ENCODE measurements at regions not wholly inside any gene's neighbourhood (a gene's known extent, or its start where the extent isn't known, plus 50 kb on each side); places are given as distances from the start of the nearest gene placed in this dataset.

DNA sequence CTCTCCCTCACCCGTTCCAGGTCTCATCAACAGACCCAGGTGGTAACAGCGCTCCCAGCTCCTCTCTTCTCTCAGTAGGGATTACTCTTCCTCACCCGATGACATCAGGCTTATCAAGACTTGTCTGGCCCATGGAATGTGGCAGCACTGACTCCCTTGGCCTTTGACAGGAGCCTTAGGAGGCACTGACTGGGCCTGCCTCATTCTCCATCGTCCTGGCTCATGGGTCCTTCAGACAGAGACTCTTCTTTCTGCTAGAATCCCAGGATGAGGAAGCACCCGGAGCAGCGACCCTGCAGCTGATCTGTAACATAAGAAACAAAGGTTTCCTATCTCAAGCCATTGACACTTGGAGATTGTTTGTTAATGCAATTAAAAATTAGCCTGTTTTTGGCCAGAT, 1063.6 kb downstream of the TBC1D22A start:
- no peaks in the 10 kb centered on the region for H3K36me3 ChIP-seq
- H3K9me3 ChIP-seq = no peaks in the 10 kb centered on the region
- intact Hi-C loops (cut with DNase I) = no loop called here
- H3K27me3 ChIP-seq = no peaks in the 10 kb centered on the region
- WGBS, 2 donors = 55 to 77% methylated on average over 6 of the region's 6 CpGs
- no peak for DNase-seq
- TF ChIP-seq, protein P1, sequence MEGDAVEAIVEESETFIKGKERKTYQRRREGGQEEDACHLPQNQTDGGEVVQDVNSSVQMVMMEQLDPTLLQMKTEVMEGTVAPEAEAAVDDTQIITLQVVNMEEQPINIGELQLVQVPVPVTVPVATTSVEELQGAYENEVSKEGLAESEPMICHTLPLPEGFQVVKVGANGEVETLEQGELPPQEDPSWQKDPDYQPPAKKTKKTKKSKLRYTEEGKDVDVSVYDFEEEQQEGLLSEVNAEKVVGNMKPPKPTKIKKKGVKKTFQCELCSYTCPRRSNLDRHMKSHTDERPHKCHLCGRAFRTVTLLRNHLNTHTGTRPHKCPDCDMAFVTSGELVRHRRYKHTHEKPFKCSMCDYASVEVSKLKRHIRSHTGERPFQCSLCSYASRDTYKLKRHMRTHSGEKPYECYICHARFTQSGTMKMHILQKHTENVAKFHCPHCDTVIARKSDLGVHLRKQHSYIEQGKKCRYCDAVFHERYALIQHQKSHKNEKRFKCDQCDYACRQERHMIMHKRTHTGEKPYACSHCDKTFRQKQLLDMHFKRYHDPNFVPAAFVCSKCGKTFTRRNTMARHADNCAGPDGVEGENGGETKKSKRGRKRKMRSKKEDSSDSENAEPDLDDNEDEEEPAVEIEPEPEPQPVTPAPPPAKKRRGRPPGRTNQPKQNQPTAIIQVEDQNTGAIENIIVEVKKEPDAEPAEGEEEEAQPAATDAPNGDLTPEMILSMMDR (IDR thresholded peaks at IDR 0.05) = no peak
- TF ChIP-seq POLR2A (IDR thresholded peaks at IDR 0.05) (no peak), POLR2AphosphoS5 (IDR thresholded peaks at IDR 0.05) (no peak), EP300 (IDR thresholded peaks at IDR 0.05) (no peak)
- no peak overlapping the region for H3K27ac ChIP-seq
- no peaks in the 10 kb centered on the region for H3K4me1 ChIP-seq
- H3K4me3 ChIP-seq = no peak overlapping the region

- DNase-seq = no peak
- WGBS, 2 donors = 85 to 89% methylated on average over 3 of the region's 3 CpGs
- no peaks in the 10 kb centered on the region for H3K4me1 ChIP-seq
- intact Hi-C loops (cut with DNase I) = no loop called here
- TF ChIP-seq, protein P1 (IDR thresholded peaks at IDR 0.05) = no peak
- TF ChIP-seq POLR2AphosphoS5 (IDR thresholded peaks at IDR 0.05) (no peak), POLR2A (IDR thresholded peaks at IDR 0.05) (no peak), EP300 (IDR thresholded peaks at IDR 0.05) (no peak)
- H3K27ac ChIP-seq = no peak overlapping the region
- H3K27me3 ChIP-seq = peaks cover 0 to 8% (median 0%) of the 10 kb centered on the region in 3 donors
- peaks cover 0 to 4% (median 0%) of the 10 kb centered on the region in 4 donors for H3K9me3 ChIP-seq
- H3K36me3 ChIP-seq = no peaks in the 10 kb centered on the region
- H3K4me3 ChIP-seq = no peak overlapping the region
These were observed 1060.0 kb downstream of the TBC1D22A start for GRCh38 chr22:47822422-47822821.

- no peak for DNase-seq
- Histone ChIP-seq H3K9me3 (peaks cover 0 to 5% (median 0%) of the 10 kb centered on the region in 4 donors), H3K27me3 (peaks cover 0 to 8% (median 0%) of the 10 kb centered on the region in 3 donors), H3K4me1 (no peaks in the 10 kb centered on the region), H3K27ac (no peak overlapping the region), H3K36me3 (no peaks in the 10 kb centered on the region), H3K4me3 (no peak overlapping the region)
- intact Hi-C loops (cut with DNase I) = no loop called here
- 76 to 94% methylated on average over 9 of the region's 9 CpGs for WGBS, 2 donors
- no peak for TF ChIP-seq POLR2AphosphoS5 (IDR thresholded peaks at IDR 0.05)
- TF ChIP-seq EP300 (IDR thresholded peaks at IDR 0.05) = no peak
- no peak for TF ChIP-seq POLR2A (IDR thresholded peaks at IDR 0.05)
- TF ChIP-seq, protein P1 (IDR thresholded peaks at IDR 0.05) = no peak
These were observed 1056.0 kb downstream of the TBC1D22A start for GRCh38 chr22:47818496-47818895.

DNA sequence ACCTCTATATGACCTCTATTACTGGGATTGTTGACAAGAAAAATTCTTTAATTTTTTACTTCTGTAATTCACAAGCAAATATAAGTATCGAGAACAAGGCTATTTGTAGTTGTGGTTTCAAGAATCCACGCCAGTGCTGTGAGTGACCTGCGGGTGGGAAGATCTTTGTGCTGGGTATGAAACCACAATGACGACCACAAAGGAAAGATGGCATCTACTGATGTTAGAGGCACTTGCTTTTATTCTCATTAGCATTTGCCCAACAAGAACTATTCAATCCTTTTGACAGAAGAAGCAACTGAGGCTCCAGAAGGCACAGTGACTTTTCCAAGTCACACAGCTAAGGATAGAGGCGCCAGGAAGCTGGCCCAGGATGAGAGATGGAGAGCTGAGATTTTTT, 1054.9 kb downstream of the TBC1D22A start:
- TF ChIP-seq POLR2A (IDR thresholded peaks at IDR 0.05) (no peak), EP300 (IDR thresholded peaks at IDR 0.05) (no peak), POLR2AphosphoS5 (IDR thresholded peaks at IDR 0.05) (no peak)
- TF ChIP-seq, protein P1 (IDR thresholded peaks at IDR 0.05) = no peak
- H3K36me3 ChIP-seq = no peaks in the 10 kb centered on the region

GRCh38 chr22:47816863-47817210, 1054.4 kb downstream of the TBC1D22A start:
- intact Hi-C loops (cut with DNase I) = no loop called here

More for the DNA sequence above, 1054.9 kb downstream of the TBC1D22A start:
- intact Hi-C loops (cut with DNase I) = no loop called here
- Histone ChIP-seq H3K27ac (no peak overlapping the region), H3K27me3 (peaks cover 0 to 8% (median 0%) of the 10 kb centered on the region in 3 donors), H3K9me3 (peaks cover 0 to 5% (median 0%) of the 10 kb centered on the region in 4 donors), H3K4me1 (no peaks in the 10 kb centered on the region), H3K4me3 (no peak overlapping the region)
- DNase-seq = no peak
- WGBS, 2 donors = 76 to 80% methylated on average over 5 of the region's 5 CpGs

More at GRCh38 chr22:47816863-47817210, 1054.4 kb downstream of the TBC1D22A start:
- Histone ChIP-seq H3K36me3 (no peaks in the 10 kb centered on the region), H3K4me3 (no peak overlapping the region), H3K4me1 (no peaks in the 10 kb centered on the region), H3K27me3 (peaks cover 0 to 8% (median 0%) of the 10 kb centered on the region in 3 donors), H3K9me3 (peaks cover 0 to 5% (median 0%) of the 10 kb centered on the region in 4 donors), H3K27ac (no peak overlapping the region)
- no peak for DNase-seq
- WGBS, 2 donors = 80 to 88% methylated on average over 9 of the region's 9 CpGs
- TF ChIP-seq EP300 (IDR thresholded peaks at IDR 0.05) (no peak), POLR2AphosphoS5 (IDR thresholded peaks at IDR 0.05) (no peak), POLR2A (IDR thresholded peaks at IDR 0.05) (no peak)
- TF ChIP-seq, protein P1 (IDR thresholded peaks at IDR 0.05) = no peak
